SK-N-SH (cell line): ENCODE measurements at regions not wholly inside any gene's neighbourhood (a gene's known extent, or its start where the extent isn't known, plus 50 kb on each side); places are given as distances from the start of the nearest gene placed in this dataset.

Experiments used
- CTCF ChIA-PET: fragments of 300-600, 350-600 bp; formaldehyde crosslinking; extraction: SDS; loops from one replicate; lab custom pipeline; 2021; lab: Yijun Ruan, JAX
- POLR2A ChIA-PET: fragments of 350-600 bp; sonication (Branson Sonifier 250); formaldehyde crosslinking; extraction: SDS; loops from one replicate; lab custom pipeline; 2020; ENCODE audit warnings: antibody characterized with exemption, inconsistent platforms; lab: Yijun Ruan, JAX
- DNase-seq: peaks from one replicate; pipeline ENCODE4 v3.0.0; 2012
- H2AFZ ChIP-seq: fragments of 200-600 bp; sonication (generic); 2 replicates; pipeline ENCODE4 v1.8.1; 2016; ENCODE audit warnings: antibody characterized with exemption, mild to moderate bottlenecking, low read depth
- H3F3A ChIP-seq: fragments of 200-600 bp; sonication (generic); replicated peaks from 2 replicates; pipeline ENCODE3; 2016; ENCODE audit warnings: antibody characterized with exemption, mild to moderate bottlenecking; ENCODE audit not compliant: insufficient read depth
- H3K27ac ChIP-seq, 2 experiments: fragments of 200-500 bp in 1 of 2; fragments of 200-600 bp in 1 of 2; sonication (Bioruptor generic) in 1 of 2; sonication (generic), shearing (Covaris generic) in 1 of 2; 2 replicates each; pipeline versions ENCODE4 v1.5.1 to v1.6.1; 2014 to 2016; ENCODE audit warnings: low read depth in 2 of 2, inconsistent platforms in 1 of 2, low read length in 1 of 2, mild to moderate bottlenecking in 1 of 2, mixed read lengths in 1 of 2
- H3K27me3 ChIP-seq: fragments of 200-600 bp; sonication (generic), shearing (Covaris generic); 2 replicates; pipeline ENCODE4 v1.6.1; 2016; ENCODE audit warnings: mixed run types; ENCODE audit not compliant: insufficient read depth
- H3K36me3 ChIP-seq, 2 experiments: fragments of 200-500 bp in 1 of 2; fragments of 200-600 bp in 1 of 2; sonication (Bioruptor generic) in 1 of 2; sonication (generic) in 1 of 2; replicated peaks in 1 of 2; 2 replicates each; pipeline versions ENCODE3 to v1.5.1; 2014 to 2016; ENCODE audit warnings: low read length in 1 of 2, mild to moderate bottlenecking in 1 of 2; ENCODE audit not compliant: insufficient read depth in 2 of 2, control insufficient read depth in 1 of 2
- H3K4me1 ChIP-seq, 2 experiments: fragments of 200-500 bp in 1 of 2; fragments of 200-600 bp in 1 of 2; sonication (Bioruptor generic) in 1 of 2; sonication (generic), shearing (Covaris generic) in 1 of 2; 2 replicates each; pipeline versions ENCODE4 v1.5.1 to v1.6.1; 2014 to 2016; ENCODE audit warnings: low read depth in 1 of 2, low read length in 1 of 2, mixed run types in 1 of 2; ENCODE audit not compliant: insufficient read depth in 2 of 2, control insufficient read depth in 1 of 2
- H3K4me2 ChIP-seq: fragments of 200-600 bp; sonication (generic), shearing (Covaris generic); 2 replicates; pipeline ENCODE4 v1.6.1; 2017; ENCODE audit warnings: mixed run types
- H3K4me3 ChIP-seq, 2 experiments: fragments of 200-500 bp in 1 of 2; fragments of 200-600 bp in 1 of 2; sonication (Bioruptor generic) in 1 of 2; sonication (generic), shearing (Covaris generic) in 1 of 2; 2 replicates each; pipeline versions ENCODE4 v1.5.1 to v1.8.1; 2014 to 2016; ENCODE audit warnings: low read depth in 2 of 2, inconsistent platforms in 1 of 2, low read length in 1 of 2, mild to moderate bottlenecking in 1 of 2, mixed read lengths in 1 of 2, moderate library complexity in 1 of 2
- H3K79me2 ChIP-seq: fragments of 200-600 bp; sonication (generic); 2 replicates; pipeline ENCODE4 v1.8.1; 2017; ENCODE audit warnings: mild to moderate bottlenecking; ENCODE audit not compliant: insufficient read depth
- H3K9ac ChIP-seq: fragments of 200-600 bp; sonication (generic); 2 replicates; pipeline ENCODE4 v1.6.1; 2017; ENCODE audit warnings: mixed run types
- H3K9me2 ChIP-seq: fragments of 200-600 bp; sonication (generic); 2 replicates; pipeline ENCODE4 v1.6.1; 2017; ENCODE audit warnings: mixed run types
- H3K9me3 ChIP-seq: fragments of 200-600 bp; sonication (generic); 2 replicates; pipeline ENCODE4 v1.6.1; 2017; ENCODE audit warnings: mixed run types, mild to moderate bottlenecking, moderate library complexity
- H4K20me1 ChIP-seq: fragments of 200-600 bp; sonication (generic); 2 replicates; pipeline ENCODE4 v1.6.1; 2017; ENCODE audit warnings: mild to moderate bottlenecking, mixed run types; ENCODE audit not compliant: insufficient read depth
- FOSL2 ChIP-seq: IDR thresholded peaks from 2 replicates; pipeline ENCODE4 v1.4.0; 2012; ENCODE audit warnings: low read depth, mild to moderate bottlenecking, moderate library complexity, borderline replicate concordance
- FOXJ3 ChIP-seq: sonication (generic); formaldehyde crosslinking; IDR thresholded peaks from 2 replicates; pipeline ENCODE4 v1.5.1; 2020; ENCODE audit warnings: mild to moderate bottlenecking, missing genetic modification reagents
- GATA2 ChIP-seq: sonication (generic); formaldehyde crosslinking; IDR thresholded peaks from 2 replicates; pipeline ENCODE4 v1.5.0; 2020; ENCODE audit warnings: mild to moderate bottlenecking, missing genetic modification reagents
- JUND ChIP-seq: IDR thresholded peaks from 2 replicates; pipeline ENCODE4 v1.4.0; 2012
- NFIC ChIP-seq: IDR thresholded peaks from 2 replicates; pipeline ENCODE4 v1.4.0; 2012; ENCODE audit warnings: borderline replicate concordance
- NRF1 ChIP-seq: IDR thresholded peaks from 2 replicates; pipeline ENCODE4 v1.6.1; 2012; ENCODE audit warnings: low read depth, mild to moderate bottlenecking, low read length
- POLR2AphosphoS5 ChIP-seq: IDR thresholded peaks from 2 replicates; pipeline ENCODE4 v1.6.1; 2012; ENCODE audit warnings: low read depth, low read length
- RFX5 ChIP-seq: IDR thresholded peaks from 2 replicates; pipeline ENCODE4 v1.6.1; 2012; ENCODE audit warnings: mild to moderate bottlenecking, improper control_type of control experiment, low read length
- RXRA ChIP-seq: IDR thresholded peaks from 2 replicates; pipeline ENCODE4 v1.4.0; 2012; ENCODE audit warnings: low read depth, mild to moderate bottlenecking, borderline replicate concordance
- SIN3A ChIP-seq: IDR thresholded peaks from 2 replicates; pipeline ENCODE4 v1.6.1; 2012; ENCODE audit warnings: low read depth, mild to moderate bottlenecking, low read length, moderate library complexity, borderline replicate concordance
- TAF1 ChIP-seq: IDR thresholded peaks from 2 replicates; pipeline ENCODE4 v1.6.1; 2012; ENCODE audit warnings: low read depth, mild to moderate bottlenecking, low read length, moderate library complexity, borderline replicate concordance
- TCF12 ChIP-seq: IDR thresholded peaks from 2 replicates; pipeline ENCODE4 v1.4.0; 2012
- TEAD4 ChIP-seq: IDR thresholded peaks from 2 replicates; pipeline ENCODE4 v1.4.0; 2012; ENCODE audit warnings: mild to moderate bottlenecking, borderline replicate concordance; ENCODE audit not compliant: insufficient read depth
- USF1 ChIP-seq: IDR thresholded peaks from 2 replicates; pipeline ENCODE4 v1.4.0; 2012; ENCODE audit warnings: low read depth, borderline replicate concordance
- YY1 ChIP-seq: IDR thresholded peaks from 2 replicates; pipeline ENCODE4 v1.4.0; 2012; ENCODE audit warnings: low read depth, mild to moderate bottlenecking
- WGBS: methylation state at CpG from one replicate; pipeline ENCODE4 v1.1.6; 2017; ENCODE audit warnings: low lambda C conversion rate; 5-methylcytosine and 5-hydroxymethylcytosine counted together
- TF ChIP-seq, protein P1 (sequence below): fragments of 150-350 bp; IDR thresholded peaks from 2 replicates; pipeline ENCODE4 v1.6.1; 2016; ENCODE audit warnings: mild to moderate bottlenecking, low read depth, low read length
- TF ChIP-seq, protein P2 (sequence below): IDR thresholded peaks from 2 replicates; pipeline ENCODE4 v1.6.1; 2012; ENCODE audit warnings: mild to moderate bottlenecking, low read depth, low read length, moderate library complexity
- TF ChIP-seq, protein P3 (sequence below): fragments of 200-600 bp; sonication (generic); IDR thresholded peaks from 2 replicates; pipeline ENCODE4 v1.6.1; 2017; ENCODE audit warnings: antibody characterized with exemption, mild to moderate bottlenecking, moderate library complexity

- DNase-seq: no peak
- H3K27ac ChIP-seq: no peak overlapping the region
- no peak for TF ChIP-seq FOSL2
- no peak for TF ChIP-seq YY1
- no peak for TF ChIP-seq TCF12
- TF ChIP-seq FOXJ3 (CRISPR knock-in tag): no peak
- no peak for TF ChIP-seq SIN3A
- no peak for TF ChIP-seq NFIC
- no peak for TF ChIP-seq RXRA
- TF ChIP-seq, protein P1, sequence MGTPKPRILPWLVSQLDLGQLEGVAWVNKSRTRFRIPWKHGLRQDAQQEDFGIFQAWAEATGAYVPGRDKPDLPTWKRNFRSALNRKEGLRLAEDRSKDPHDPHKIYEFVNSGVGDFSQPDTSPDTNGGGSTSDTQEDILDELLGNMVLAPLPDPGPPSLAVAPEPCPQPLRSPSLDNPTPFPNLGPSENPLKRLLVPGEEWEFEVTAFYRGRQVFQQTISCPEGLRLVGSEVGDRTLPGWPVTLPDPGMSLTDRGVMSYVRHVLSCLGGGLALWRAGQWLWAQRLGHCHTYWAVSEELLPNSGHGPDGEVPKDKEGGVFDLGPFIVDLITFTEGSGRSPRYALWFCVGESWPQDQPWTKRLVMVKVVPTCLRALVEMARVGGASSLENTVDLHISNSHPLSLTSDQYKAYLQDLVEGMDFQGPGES: no peak
- TF ChIP-seq TAF1: no peak
- no peak for TF ChIP-seq NRF1
- ChIA-PET CTCF (no interaction called here), POLR2A (no interaction called here)
- no peaks in the 10 kb centered on the region for H4K20me1 ChIP-seq
- no peaks in the 10 kb centered on the region for H3K79me2 ChIP-seq
- H3K4me2 ChIP-seq: no peak overlapping the region
- H3K4me1 ChIP-seq: no peaks in the 10 kb centered on the region
- no peaks in the 10 kb centered on the region for H3K9me2 ChIP-seq
- H3F3A ChIP-seq: no peaks in the 10 kb centered on the region
- WGBS: 51% methylated on average over 2 of the region's 2 CpGs
- H3K9me3 ChIP-seq: no peaks in the 10 kb centered on the region
- H3K9ac ChIP-seq: no peak overlapping the region
- H2AFZ ChIP-seq: no peak overlapping the region
- no peaks in the 10 kb centered on the region for H3K27me3 ChIP-seq
- no peak overlapping the region for H3K4me3 ChIP-seq
- no peaks in the 10 kb centered on the region for H3K36me3 ChIP-seq
These were observed 783.2 kb downstream of the RPA4 start for GRCh38 chrX:97666890-97667289.

DNA sequence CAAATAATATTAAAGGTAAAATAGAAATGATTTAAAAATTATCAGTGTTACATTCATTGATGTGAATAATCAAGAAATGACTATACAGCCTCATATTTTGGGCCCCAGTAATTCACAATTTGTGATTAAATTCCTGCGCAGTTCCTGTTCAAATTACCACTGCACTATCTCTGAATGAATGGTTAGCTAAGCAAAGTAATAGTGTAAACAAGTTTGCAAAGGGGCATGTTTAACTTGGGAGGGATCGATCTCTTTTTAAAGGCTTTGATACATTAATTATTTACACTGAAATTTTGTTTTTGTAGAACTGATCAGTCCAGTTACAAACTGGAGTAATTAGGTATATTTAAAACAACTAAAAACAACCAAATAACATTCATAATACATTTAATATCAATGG is 784.4 kb downstream of the RPA4 start:
- DNase-seq: no peak
- CTCF ChIA-PET: no interaction called here
- no peak for TF ChIP-seq SIN3A
- TF ChIP-seq, protein P2, sequence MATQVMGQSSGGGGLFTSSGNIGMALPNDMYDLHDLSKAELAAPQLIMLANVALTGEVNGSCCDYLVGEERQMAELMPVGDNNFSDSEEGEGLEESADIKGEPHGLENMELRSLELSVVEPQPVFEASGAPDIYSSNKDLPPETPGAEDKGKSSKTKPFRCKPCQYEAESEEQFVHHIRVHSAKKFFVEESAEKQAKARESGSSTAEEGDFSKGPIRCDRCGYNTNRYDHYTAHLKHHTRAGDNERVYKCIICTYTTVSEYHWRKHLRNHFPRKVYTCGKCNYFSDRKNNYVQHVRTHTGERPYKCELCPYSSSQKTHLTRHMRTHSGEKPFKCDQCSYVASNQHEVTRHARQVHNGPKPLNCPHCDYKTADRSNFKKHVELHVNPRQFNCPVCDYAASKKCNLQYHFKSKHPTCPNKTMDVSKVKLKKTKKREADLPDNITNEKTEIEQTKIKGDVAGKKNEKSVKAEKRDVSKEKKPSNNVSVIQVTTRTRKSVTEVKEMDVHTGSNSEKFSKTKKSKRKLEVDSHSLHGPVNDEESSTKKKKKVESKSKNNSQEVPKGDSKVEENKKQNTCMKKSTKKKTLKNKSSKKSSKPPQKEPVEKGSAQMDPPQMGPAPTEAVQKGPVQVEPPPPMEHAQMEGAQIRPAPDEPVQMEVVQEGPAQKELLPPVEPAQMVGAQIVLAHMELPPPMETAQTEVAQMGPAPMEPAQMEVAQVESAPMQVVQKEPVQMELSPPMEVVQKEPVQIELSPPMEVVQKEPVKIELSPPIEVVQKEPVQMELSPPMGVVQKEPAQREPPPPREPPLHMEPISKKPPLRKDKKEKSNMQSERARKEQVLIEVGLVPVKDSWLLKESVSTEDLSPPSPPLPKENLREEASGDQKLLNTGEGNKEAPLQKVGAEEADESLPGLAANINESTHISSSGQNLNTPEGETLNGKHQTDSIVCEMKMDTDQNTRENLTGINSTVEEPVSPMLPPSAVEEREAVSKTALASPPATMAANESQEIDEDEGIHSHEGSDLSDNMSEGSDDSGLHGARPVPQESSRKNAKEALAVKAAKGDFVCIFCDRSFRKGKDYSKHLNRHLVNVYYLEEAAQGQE: no peak
- no peak for TF ChIP-seq JUND
- no peak for TF ChIP-seq TEAD4
- TF ChIP-seq FOXJ3 (CRISPR knock-in tag): no peak
- no peak for TF ChIP-seq TAF1
- TF ChIP-seq RXRA: no peak
- no peak for TF ChIP-seq USF1
- no peak for TF ChIP-seq GATA2 (CRISPR knock-in tag)
- TF ChIP-seq TCF12: no peak
- TF ChIP-seq, protein P1: no peak
- no peak for TF ChIP-seq RFX5
- TF ChIP-seq, protein P3, sequence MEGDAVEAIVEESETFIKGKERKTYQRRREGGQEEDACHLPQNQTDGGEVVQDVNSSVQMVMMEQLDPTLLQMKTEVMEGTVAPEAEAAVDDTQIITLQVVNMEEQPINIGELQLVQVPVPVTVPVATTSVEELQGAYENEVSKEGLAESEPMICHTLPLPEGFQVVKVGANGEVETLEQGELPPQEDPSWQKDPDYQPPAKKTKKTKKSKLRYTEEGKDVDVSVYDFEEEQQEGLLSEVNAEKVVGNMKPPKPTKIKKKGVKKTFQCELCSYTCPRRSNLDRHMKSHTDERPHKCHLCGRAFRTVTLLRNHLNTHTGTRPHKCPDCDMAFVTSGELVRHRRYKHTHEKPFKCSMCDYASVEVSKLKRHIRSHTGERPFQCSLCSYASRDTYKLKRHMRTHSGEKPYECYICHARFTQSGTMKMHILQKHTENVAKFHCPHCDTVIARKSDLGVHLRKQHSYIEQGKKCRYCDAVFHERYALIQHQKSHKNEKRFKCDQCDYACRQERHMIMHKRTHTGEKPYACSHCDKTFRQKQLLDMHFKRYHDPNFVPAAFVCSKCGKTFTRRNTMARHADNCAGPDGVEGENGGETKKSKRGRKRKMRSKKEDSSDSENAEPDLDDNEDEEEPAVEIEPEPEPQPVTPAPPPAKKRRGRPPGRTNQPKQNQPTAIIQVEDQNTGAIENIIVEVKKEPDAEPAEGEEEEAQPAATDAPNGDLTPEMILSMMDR: no peak
- no peak for TF ChIP-seq POLR2AphosphoS5
- H2AFZ ChIP-seq: no peak overlapping the region
- H3K4me3 ChIP-seq: no peak overlapping the region
- H3K4me2 ChIP-seq: no peak overlapping the region
- no peaks in the 10 kb centered on the region for H3F3A ChIP-seq
- H3K9me2 ChIP-seq: no peaks in the 10 kb centered on the region
- no peaks in the 10 kb centered on the region for H4K20me1 ChIP-seq
- 29% methylated on average over 2 of the region's 2 CpGs for WGBS
- POLR2A ChIA-PET: no interaction called here
- H3K9me3 ChIP-seq: no peaks in the 10 kb centered on the region
- no peak overlapping the region for H3K9ac ChIP-seq
- no peaks in the 10 kb centered on the region for H3K27me3 ChIP-seq
- no peaks in the 10 kb centered on the region for H3K79me2 ChIP-seq
- no peak overlapping the region for H3K27ac ChIP-seq
- H3K4me1 ChIP-seq: no peaks in the 10 kb centered on the region; a peak in 1 of 4 replicates
- H3K36me3 ChIP-seq: no peaks in the 10 kb centered on the region
